ENCODE measurements at regions not wholly inside any gene's neighbourhood (a gene's known extent, or its start where the extent isn't known, plus 50 kb on each side); places are given as distances from the start of the nearest gene placed in this dataset.

DNA sequence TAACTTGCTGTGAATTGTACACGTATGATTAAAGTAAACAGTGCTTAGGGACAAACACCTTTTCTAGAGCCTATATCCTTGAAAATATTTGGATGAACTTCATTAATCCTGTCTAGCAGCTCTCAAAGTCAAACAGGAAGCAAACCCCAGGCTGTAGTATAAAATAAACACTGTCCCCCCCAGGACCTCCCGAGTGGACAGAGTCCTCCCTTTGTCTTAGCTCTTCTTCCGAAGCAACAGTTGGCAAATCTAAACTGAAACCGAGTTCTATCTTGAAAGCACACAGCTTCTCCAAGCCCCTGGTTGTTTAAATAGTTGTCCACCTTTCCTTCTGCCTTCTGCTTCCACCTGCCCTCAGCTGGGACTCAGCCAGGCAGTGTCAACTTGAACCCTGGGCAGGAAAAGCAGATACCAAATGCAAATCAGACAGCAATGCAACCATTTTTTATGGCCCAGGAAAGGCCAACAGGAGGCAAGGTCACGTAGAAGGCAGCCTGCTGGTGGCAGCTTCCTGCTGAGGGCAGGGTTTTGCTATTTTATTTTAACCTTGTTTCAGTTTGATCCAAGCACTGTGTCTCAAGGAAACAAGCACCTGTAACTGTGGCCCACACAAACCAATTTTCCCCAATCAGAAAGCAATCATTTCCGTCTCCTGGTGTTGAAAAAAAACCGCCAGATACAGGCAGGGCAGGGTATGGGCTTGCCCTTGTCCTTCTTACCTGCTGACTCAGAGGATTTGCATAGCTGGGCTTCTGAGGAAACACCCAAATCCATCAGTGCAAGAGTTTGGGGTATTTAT, 110.3 kb upstream of the KIT start:
- H3K79me2 ChIP-seq (ENCODE audit: insufficient read depth, low read length), result no peaks in the 10 kb centered on the region
- H4K20me1 ChIP-seq (ENCODE audit: insufficient read depth, low read length), result no peaks in the 10 kb centered on the region
- H3K4me3 ChIP-seq (ENCODE audit: low read depth in 1 of 2, low read length in 2 of 2), result no peak overlapping the region
- ATAC-seq (ENCODE audit: insufficient read depth, low read depth) (no peak), DNase-seq (no peak)
- H2AFZ ChIP-seq (ENCODE audit: low read depth, low read length), result no peak overlapping the region
- H3K4me1 ChIP-seq (ENCODE audit: insufficient read depth, low read length), result no peaks in the 10 kb centered on the region
- no peaks in the 10 kb centered on the region for H3K27me3 ChIP-seq (ENCODE audit: insufficient read depth, low read length, poor library complexity)
- no peak overlapping the region for H3K4me2 ChIP-seq (ENCODE audit: insufficient read depth, low read length)
- no peak overlapping the region for H3K27ac ChIP-seq (ENCODE audit: low read length)
- H3K9me3 ChIP-seq (ENCODE audit: insufficient read depth, low read length, severe bottlenecking), result no peaks in the 10 kb centered on the region
- no peaks in the 10 kb centered on the region for H3K36me3 ChIP-seq (ENCODE audit: insufficient read depth, low read length)
- TF ChIP-seq, protein P1, sequence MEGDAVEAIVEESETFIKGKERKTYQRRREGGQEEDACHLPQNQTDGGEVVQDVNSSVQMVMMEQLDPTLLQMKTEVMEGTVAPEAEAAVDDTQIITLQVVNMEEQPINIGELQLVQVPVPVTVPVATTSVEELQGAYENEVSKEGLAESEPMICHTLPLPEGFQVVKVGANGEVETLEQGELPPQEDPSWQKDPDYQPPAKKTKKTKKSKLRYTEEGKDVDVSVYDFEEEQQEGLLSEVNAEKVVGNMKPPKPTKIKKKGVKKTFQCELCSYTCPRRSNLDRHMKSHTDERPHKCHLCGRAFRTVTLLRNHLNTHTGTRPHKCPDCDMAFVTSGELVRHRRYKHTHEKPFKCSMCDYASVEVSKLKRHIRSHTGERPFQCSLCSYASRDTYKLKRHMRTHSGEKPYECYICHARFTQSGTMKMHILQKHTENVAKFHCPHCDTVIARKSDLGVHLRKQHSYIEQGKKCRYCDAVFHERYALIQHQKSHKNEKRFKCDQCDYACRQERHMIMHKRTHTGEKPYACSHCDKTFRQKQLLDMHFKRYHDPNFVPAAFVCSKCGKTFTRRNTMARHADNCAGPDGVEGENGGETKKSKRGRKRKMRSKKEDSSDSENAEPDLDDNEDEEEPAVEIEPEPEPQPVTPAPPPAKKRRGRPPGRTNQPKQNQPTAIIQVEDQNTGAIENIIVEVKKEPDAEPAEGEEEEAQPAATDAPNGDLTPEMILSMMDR (IDR thresholded peaks at IDR 0.05; ENCODE audit: borderline replicate concordance, extremely low read depth, low read length, poor library complexity, severe bottlenecking), result no peak
- TF ChIP-seq EZH2 (IDR thresholded peaks at IDR 0.05; ENCODE audit: borderline replicate concordance, low read depth, low read length, severe bottlenecking), result no peak
- H3K9ac ChIP-seq (ENCODE audit: low read depth, low read length), result no peak overlapping the region

DNA sequence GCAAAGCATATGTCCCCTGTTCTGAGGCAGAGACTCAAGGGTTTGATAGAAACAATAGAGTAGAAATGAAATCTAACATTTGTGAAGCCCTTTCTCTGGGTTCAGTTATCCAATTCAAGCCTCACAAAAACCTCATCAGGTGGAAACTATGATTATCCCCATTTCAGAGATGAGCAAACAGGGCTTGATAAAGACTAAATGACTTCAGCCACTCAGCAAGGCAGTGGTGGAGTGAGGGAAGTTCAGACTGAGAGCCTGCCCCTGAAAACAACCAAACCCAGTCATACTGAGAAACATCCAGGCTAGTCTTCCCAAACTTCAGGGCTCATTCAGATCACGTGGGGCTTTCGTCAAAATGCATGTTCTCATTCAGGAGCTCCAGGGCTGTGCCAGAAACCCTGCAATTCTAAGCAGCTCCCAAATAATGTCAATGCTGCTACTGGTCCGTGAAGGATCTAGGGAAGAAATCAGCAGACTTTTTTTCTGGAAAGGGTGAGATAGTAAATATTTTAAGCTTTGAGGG, 109.6 kb upstream of the KIT start:
- no peak for TF ChIP-seq EZH2 (IDR thresholded peaks at IDR 0.05; ENCODE audit: borderline replicate concordance, low read depth, low read length, severe bottlenecking)
- TF ChIP-seq, protein P1 (IDR thresholded peaks at IDR 0.05; ENCODE audit: borderline replicate concordance, extremely low read depth, low read length, poor library complexity, severe bottlenecking), result no peak
- H3K4me1 ChIP-seq (ENCODE audit: insufficient read depth, low read length), result no peaks in the 10 kb centered on the region
- no peak overlapping the region for H3K9ac ChIP-seq (ENCODE audit: low read depth, low read length)
- no peaks in the 10 kb centered on the region for H3K27me3 ChIP-seq (ENCODE audit: insufficient read depth, low read length, poor library complexity)
- ATAC-seq (ENCODE audit: insufficient read depth, low read depth) (no peak), DNase-seq (no peak)
- no peaks in the 10 kb centered on the region for H3K9me3 ChIP-seq (ENCODE audit: insufficient read depth, low read length, severe bottlenecking)
- H3K36me3 ChIP-seq (ENCODE audit: insufficient read depth, low read length), result no peaks in the 10 kb centered on the region
- no peak overlapping the region for H3K4me3 ChIP-seq (ENCODE audit: low read depth in 1 of 2, low read length in 2 of 2)
- no peak overlapping the region for H3K4me2 ChIP-seq (ENCODE audit: insufficient read depth, low read length)
- H3K79me2 ChIP-seq (ENCODE audit: insufficient read depth, low read length), result no peaks in the 10 kb centered on the region
- no peak overlapping the region for H2AFZ ChIP-seq (ENCODE audit: low read depth, low read length)
- no peaks in the 10 kb centered on the region for H4K20me1 ChIP-seq (ENCODE audit: insufficient read depth, low read length)
- H3K27ac ChIP-seq (ENCODE audit: low read length), result no peak overlapping the region

DNA sequence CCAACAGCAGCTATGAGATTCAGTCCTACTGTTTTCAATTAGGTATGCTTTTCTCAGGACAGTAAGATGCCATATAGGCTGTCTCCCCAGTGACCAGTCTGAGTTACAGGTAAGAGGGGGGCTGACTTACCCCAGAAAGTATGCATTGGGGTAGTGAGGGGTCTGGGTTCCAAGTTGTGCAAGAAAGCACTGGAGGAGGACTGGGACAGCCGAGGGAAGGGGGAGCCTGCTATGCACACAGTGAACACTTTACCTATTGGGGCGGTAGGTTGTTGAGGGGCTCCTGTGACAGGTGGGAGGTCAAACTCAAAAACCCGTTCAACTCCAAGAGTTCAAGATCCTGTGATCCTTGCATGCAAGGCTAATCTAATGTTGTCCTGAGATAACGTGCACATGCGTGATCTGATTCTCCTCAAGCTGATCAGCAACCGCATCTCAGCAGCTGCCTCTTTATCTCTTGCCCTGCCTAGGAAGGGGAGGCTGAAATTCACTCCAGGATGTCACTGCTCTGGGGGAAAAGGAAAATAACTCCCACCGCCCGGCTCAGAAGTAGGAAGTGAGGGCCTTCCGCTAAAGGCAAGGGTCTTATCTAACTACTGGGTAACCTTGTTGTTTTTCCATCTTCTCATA, 108.8 kb upstream of the KIT start:
- TF ChIP-seq EZH2 (IDR thresholded peaks at IDR 0.05; ENCODE audit: borderline replicate concordance, low read depth, low read length, severe bottlenecking), result no peak
- TF ChIP-seq, protein P1 (IDR thresholded peaks at IDR 0.05; ENCODE audit: borderline replicate concordance, extremely low read depth, low read length, poor library complexity, severe bottlenecking), result no peak
- no peaks in the 10 kb centered on the region for H3K4me1 ChIP-seq (ENCODE audit: insufficient read depth, low read length)
- H3K36me3 ChIP-seq (ENCODE audit: insufficient read depth, low read length), result no peaks in the 10 kb centered on the region
- H3K4me3 ChIP-seq (ENCODE audit: low read depth in 1 of 2, low read length in 2 of 2), result no peak overlapping the region
- no peak overlapping the region for H3K9ac ChIP-seq (ENCODE audit: low read depth, low read length)
- no peak overlapping the region for H2AFZ ChIP-seq (ENCODE audit: low read depth, low read length)
- H3K9me3 ChIP-seq (ENCODE audit: insufficient read depth, low read length, severe bottlenecking), result no peaks in the 10 kb centered on the region
- H4K20me1 ChIP-seq (ENCODE audit: insufficient read depth, low read length), result no peaks in the 10 kb centered on the region
- no peaks in the 10 kb centered on the region for H3K27me3 ChIP-seq (ENCODE audit: insufficient read depth, low read length, poor library complexity)
- no peak overlapping the region for H3K4me2 ChIP-seq (ENCODE audit: insufficient read depth, low read length)
- H3K79me2 ChIP-seq (ENCODE audit: insufficient read depth, low read length), result no peaks in the 10 kb centered on the region
- H3K27ac ChIP-seq (ENCODE audit: low read length), result no peak overlapping the region
- no peak for ATAC-seq (ENCODE audit: insufficient read depth, low read depth)
- DNase-seq, result no peak
